ENCODE measurements at regions not wholly inside any gene's neighbourhood (a gene's known extent, or its start where the extent isn't known, plus 50 kb on each side); places are given as distances from the start of the nearest gene placed in this dataset.

DNA sequence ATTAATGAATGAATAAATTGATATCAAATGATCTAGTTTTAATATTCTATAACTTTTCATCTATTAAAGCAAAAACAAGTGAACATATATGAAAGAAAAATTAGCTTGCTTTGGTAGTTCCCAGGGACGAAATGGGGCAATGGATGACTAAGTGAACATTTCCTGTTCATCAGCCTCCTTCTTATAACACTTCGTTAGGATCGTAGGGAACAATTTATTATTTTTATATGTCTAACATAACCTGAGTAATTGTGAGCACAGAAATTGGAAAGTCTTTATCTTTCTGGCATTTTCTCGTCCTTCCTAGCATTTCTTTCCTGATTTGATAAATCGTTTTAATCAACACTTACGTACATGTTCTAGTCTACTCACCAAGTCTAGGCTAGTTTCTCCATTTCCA is 59.1 kb upstream of the PPP1R3C start:
- no peaks in the 10 kb centered on the region for H3K27me3 ChIP-seq (ENCODE audit: insufficient read depth)
- H3K4me3 ChIP-seq (ENCODE audit: low read depth in 2 of 2, low read length in 1 of 2) = no peak overlapping the region
- no peak overlapping the region for H3K9ac ChIP-seq
- H3K9me2 ChIP-seq = no peaks in the 10 kb centered on the region
- DNase-seq = no peak
- TF ChIP-seq, protein P1, sequence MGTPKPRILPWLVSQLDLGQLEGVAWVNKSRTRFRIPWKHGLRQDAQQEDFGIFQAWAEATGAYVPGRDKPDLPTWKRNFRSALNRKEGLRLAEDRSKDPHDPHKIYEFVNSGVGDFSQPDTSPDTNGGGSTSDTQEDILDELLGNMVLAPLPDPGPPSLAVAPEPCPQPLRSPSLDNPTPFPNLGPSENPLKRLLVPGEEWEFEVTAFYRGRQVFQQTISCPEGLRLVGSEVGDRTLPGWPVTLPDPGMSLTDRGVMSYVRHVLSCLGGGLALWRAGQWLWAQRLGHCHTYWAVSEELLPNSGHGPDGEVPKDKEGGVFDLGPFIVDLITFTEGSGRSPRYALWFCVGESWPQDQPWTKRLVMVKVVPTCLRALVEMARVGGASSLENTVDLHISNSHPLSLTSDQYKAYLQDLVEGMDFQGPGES (IDR thresholded peaks at IDR 0.05; ENCODE audit: low read depth, low read length) = no peak
- TF ChIP-seq, protein P2, sequence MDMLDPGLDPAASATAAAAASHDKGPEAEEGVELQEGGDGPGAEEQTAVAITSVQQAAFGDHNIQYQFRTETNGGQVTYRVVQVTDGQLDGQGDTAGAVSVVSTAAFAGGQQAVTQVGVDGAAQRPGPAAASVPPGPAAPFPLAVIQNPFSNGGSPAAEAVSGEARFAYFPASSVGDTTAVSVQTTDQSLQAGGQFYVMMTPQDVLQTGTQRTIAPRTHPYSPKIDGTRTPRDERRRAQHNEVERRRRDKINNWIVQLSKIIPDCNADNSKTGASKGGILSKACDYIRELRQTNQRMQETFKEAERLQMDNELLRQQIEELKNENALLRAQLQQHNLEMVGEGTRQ (IDR thresholded peaks at IDR 0.05; ENCODE audit: borderline replicate concordance, low read depth, low read length) = no peak
- TF ChIP-seq NRF1 (IDR thresholded peaks at IDR 0.05; ENCODE audit: low read depth, low read length) (no peak), FOXJ3 (CRISPR knock-in tag; IDR thresholded peaks at IDR 0.05) (no peak), JUND (IDR thresholded peaks at IDR 0.05) (no peak), GATA2 (CRISPR knock-in tag; IDR thresholded peaks at IDR 0.05) (no peak), RFX5 (IDR thresholded peaks at IDR 0.05; ENCODE audit: low read length) (no peak), TAF1 (IDR thresholded peaks at IDR 0.05; ENCODE audit: borderline replicate concordance, low read depth, low read length) (no peak), RCOR1 (IDR thresholded peaks at IDR 0.05; ENCODE audit: low read length) (no peak), GABPA (IDR thresholded peaks at IDR 0.05; ENCODE audit: low read depth) (no peak), RAD21 (IDR thresholded peaks at IDR 0.05; ENCODE audit: low read length) (no peak)
- no peak overlapping the region for H3K4me2 ChIP-seq
- CTCF ChIA-PET = interaction anchor here (1.0 to 1.7 kb wide), 3 partner anchors 56 to 139 kb away, joined by 3 to 6 read pairs (median 5); no protein-coding TSS in a partner anchor
- H3K4me1 ChIP-seq (ENCODE audit: control insufficient read depth in 1 of 2, insufficient read depth in 2 of 2, low read depth in 1 of 2, low read length in 1 of 2) = peaks cover 0 to 5% of the 10 kb centered on the region in 2 experiments; a peak in 1 of 4 replicates
- no peaks in the 10 kb centered on the region for H4K20me1 ChIP-seq (ENCODE audit: insufficient read depth)
- H3K79me2 ChIP-seq (ENCODE audit: insufficient read depth) = no peaks in the 10 kb centered on the region
- H3K36me3 ChIP-seq (replicated peaks in 1 of 2; ENCODE audit: control insufficient read depth in 1 of 2, insufficient read depth in 2 of 2, low read length in 1 of 2) = no peaks in the 10 kb centered on the region
- WGBS (ENCODE audit: low lambda C conversion rate) = 94% methylated on average over 6 of the region's 6 CpGs
- no peak overlapping the region for H2AFZ ChIP-seq (ENCODE audit: low read depth)
- H3K9me3 ChIP-seq = no peaks in the 10 kb centered on the region
- POLR2A ChIA-PET = no interaction called here
- H3F3A ChIP-seq (replicated peaks; ENCODE audit: insufficient read depth) = no peaks in the 10 kb centered on the region
- no peak overlapping the region for H3K27ac ChIP-seq (ENCODE audit: low read depth in 2 of 2, low read length in 1 of 2)

DNA sequence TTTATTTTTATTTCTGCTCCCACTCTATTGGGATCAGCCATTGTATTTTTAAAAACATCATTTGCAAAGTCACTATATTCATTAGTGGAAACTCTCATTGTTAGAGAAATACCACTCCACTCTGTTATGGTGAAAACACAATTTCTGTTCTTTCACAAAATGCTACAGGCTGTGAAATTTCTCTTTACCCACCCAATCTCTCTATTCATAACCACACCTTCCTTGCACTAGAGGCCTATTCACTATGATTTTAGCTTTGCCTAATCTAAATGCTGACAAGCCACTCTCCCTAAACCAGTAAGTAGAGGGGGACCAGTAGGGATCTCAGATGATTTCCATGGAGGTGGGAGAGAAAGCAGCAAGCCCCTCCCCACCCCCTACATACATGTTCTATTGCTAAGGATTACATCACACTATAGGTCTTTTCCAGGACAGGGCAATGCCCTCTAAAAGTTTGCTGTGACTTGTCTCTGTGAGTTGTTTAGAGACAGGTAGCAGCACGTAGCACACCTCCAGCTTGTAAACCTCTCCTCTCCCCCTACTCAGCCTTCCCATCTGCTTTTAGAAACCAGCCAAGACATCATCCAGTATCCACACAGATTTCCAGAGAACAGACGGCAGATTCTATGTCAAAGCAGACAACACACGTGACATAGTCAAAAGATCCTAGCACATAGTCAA is 58.3 kb upstream of the PPP1R3C start:
- no peaks in the 10 kb centered on the region for H3F3A ChIP-seq (replicated peaks; ENCODE audit: insufficient read depth)
- DNase-seq = no peak
- H3K9ac ChIP-seq = no peak overlapping the region
- 90% methylated on average over 3 of the region's 3 CpGs for WGBS (ENCODE audit: low lambda C conversion rate)
- H3K4me1 ChIP-seq (ENCODE audit: control insufficient read depth in 1 of 2, insufficient read depth in 2 of 2, low read depth in 1 of 2, low read length in 1 of 2) = peaks cover 0 to 5% of the 10 kb centered on the region in 2 experiments; a peak in 1 of 4 replicates
- no peaks in the 10 kb centered on the region for H3K79me2 ChIP-seq (ENCODE audit: insufficient read depth)
- ChIA-PET CTCF (interaction anchor here (1.0 to 1.7 kb wide), 3 partner anchors 55 to 222 kb away, joined by 3 to 6 read pairs (median 5); no protein-coding TSS in a partner anchor), POLR2A (no interaction called here)
- no peaks in the 10 kb centered on the region for H3K36me3 ChIP-seq (replicated peaks in 1 of 2; ENCODE audit: control insufficient read depth in 1 of 2, insufficient read depth in 2 of 2, low read length in 1 of 2)
- no peak overlapping the region for H3K4me2 ChIP-seq
- no peaks in the 10 kb centered on the region for H3K27me3 ChIP-seq (ENCODE audit: insufficient read depth)
- H2AFZ ChIP-seq (ENCODE audit: low read depth) = no peak overlapping the region
- H3K9me3 ChIP-seq = no peaks in the 10 kb centered on the region
- H3K27ac ChIP-seq (ENCODE audit: low read depth in 2 of 2, low read length in 1 of 2) = no peak overlapping the region
- TF ChIP-seq FOXM1 (IDR thresholded peaks at IDR 0.05; ENCODE audit: low read depth) (no peak), EZH2phosphoT487 (IDR thresholded peaks at IDR 0.05; ENCODE audit: borderline replicate concordance, low read depth) (no peak), RCOR1 (IDR thresholded peaks at IDR 0.05; ENCODE audit: low read length) (no peak), TEAD4 (IDR thresholded peaks at IDR 0.05; ENCODE audit: borderline replicate concordance, insufficient read depth) (no peak), GABPA (IDR thresholded peaks at IDR 0.05; ENCODE audit: low read depth) (no peak), MXI1 (IDR thresholded peaks at IDR 0.05; ENCODE audit: low read depth, low read length) (no peak)
- TF ChIP-seq, protein P3, sequence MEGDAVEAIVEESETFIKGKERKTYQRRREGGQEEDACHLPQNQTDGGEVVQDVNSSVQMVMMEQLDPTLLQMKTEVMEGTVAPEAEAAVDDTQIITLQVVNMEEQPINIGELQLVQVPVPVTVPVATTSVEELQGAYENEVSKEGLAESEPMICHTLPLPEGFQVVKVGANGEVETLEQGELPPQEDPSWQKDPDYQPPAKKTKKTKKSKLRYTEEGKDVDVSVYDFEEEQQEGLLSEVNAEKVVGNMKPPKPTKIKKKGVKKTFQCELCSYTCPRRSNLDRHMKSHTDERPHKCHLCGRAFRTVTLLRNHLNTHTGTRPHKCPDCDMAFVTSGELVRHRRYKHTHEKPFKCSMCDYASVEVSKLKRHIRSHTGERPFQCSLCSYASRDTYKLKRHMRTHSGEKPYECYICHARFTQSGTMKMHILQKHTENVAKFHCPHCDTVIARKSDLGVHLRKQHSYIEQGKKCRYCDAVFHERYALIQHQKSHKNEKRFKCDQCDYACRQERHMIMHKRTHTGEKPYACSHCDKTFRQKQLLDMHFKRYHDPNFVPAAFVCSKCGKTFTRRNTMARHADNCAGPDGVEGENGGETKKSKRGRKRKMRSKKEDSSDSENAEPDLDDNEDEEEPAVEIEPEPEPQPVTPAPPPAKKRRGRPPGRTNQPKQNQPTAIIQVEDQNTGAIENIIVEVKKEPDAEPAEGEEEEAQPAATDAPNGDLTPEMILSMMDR (IDR thresholded peaks at IDR 0.05) = no peak
- TF ChIP-seq, protein P4, sequence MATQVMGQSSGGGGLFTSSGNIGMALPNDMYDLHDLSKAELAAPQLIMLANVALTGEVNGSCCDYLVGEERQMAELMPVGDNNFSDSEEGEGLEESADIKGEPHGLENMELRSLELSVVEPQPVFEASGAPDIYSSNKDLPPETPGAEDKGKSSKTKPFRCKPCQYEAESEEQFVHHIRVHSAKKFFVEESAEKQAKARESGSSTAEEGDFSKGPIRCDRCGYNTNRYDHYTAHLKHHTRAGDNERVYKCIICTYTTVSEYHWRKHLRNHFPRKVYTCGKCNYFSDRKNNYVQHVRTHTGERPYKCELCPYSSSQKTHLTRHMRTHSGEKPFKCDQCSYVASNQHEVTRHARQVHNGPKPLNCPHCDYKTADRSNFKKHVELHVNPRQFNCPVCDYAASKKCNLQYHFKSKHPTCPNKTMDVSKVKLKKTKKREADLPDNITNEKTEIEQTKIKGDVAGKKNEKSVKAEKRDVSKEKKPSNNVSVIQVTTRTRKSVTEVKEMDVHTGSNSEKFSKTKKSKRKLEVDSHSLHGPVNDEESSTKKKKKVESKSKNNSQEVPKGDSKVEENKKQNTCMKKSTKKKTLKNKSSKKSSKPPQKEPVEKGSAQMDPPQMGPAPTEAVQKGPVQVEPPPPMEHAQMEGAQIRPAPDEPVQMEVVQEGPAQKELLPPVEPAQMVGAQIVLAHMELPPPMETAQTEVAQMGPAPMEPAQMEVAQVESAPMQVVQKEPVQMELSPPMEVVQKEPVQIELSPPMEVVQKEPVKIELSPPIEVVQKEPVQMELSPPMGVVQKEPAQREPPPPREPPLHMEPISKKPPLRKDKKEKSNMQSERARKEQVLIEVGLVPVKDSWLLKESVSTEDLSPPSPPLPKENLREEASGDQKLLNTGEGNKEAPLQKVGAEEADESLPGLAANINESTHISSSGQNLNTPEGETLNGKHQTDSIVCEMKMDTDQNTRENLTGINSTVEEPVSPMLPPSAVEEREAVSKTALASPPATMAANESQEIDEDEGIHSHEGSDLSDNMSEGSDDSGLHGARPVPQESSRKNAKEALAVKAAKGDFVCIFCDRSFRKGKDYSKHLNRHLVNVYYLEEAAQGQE (IDR thresholded peaks at IDR 0.05; ENCODE audit: low read depth, low read length) = no peak
- H4K20me1 ChIP-seq (ENCODE audit: insufficient read depth) = no peaks in the 10 kb centered on the region
- H3K9me2 ChIP-seq = no peaks in the 10 kb centered on the region
- no peak overlapping the region for H3K4me3 ChIP-seq (ENCODE audit: low read depth in 2 of 2, low read length in 1 of 2)

All from SK-N-SH (cell line).